Loucy (cell line): ENCODE measurements at regions not wholly inside any gene's neighbourhood (a gene's known extent, or its start where the extent isn't known, plus 50 kb on each side); places are given as distances from the start of the nearest gene placed in this dataset.

Experiments
- H2AFZ ChIP-seq: fragments of 200-600 bp; sonication (generic); 2 replicates; pipeline ENCODE4 v1.6.0; 2016; ENCODE audit warnings: antibody characterized with exemption, mild to moderate bottlenecking, low read length, moderate library complexity
- H3F3A ChIP-seq: fragments of 200-600 bp; 2 replicates; pipeline ENCODE4 v1.6.0; 2016; ENCODE audit warnings: antibody characterized with exemption, low read depth, mild to moderate bottlenecking
- H3K27me3 ChIP-seq: fragments of 200-600 bp; sonication (generic); 2 replicates; pipeline ENCODE4 v1.6.1; 2014; ENCODE audit warnings: low read length, mild to moderate bottlenecking; ENCODE audit not compliant: insufficient read depth, poor library complexity, severe bottlenecking
- H3K36me3 ChIP-seq: fragments of 200-600 bp; sonication (generic); 2 replicates; pipeline ENCODE4 v1.6.1; 2016; ENCODE audit warnings: low read length; ENCODE audit not compliant: insufficient read depth
- H3K4me1 ChIP-seq: fragments of 200-600 bp; sonication (generic); 2 replicates; pipeline ENCODE4 v1.5.1; 2014; ENCODE audit warnings: low read length, mild to moderate bottlenecking; ENCODE audit not compliant: insufficient read depth, poor library complexity, severe bottlenecking
- H3K4me2 ChIP-seq: fragments of 200-600 bp; sonication (generic); 2 replicates; pipeline ENCODE4 v1.6.0; 2014; ENCODE audit warnings: antibody characterized with exemption, low read length, low read depth, mild to moderate bottlenecking; ENCODE audit not compliant: poor library complexity, severe bottlenecking
- H3K4me3 ChIP-seq: fragments of 200-600 bp; sonication (generic); 2 replicates; pipeline ENCODE4 v1.5.1; 2014; ENCODE audit warnings: low read length, mild to moderate bottlenecking, mixed read lengths; ENCODE audit not compliant: poor library complexity, severe bottlenecking
- H3K79me2 ChIP-seq: fragments of 200-600 bp; sonication (generic); 2 replicates; pipeline ENCODE4 v1.6.1; 2014; ENCODE audit warnings: low read length; ENCODE audit not compliant: insufficient read depth
- H3K9ac ChIP-seq: fragments of 200-600 bp; sonication (generic); 2 replicates; pipeline ENCODE4 v1.6.0; 2014; ENCODE audit warnings: mild to moderate bottlenecking, low read depth, low read length, moderate library complexity; ENCODE audit not compliant: poor library complexity, severe bottlenecking
- H3K9me2 ChIP-seq: fragments of 200-600 bp; sonication (generic); replicated peaks from 2 replicates; pipeline ENCODE4 v1.6.1; 2016; ENCODE audit warnings: low read depth, low read length, mixed read lengths
- H3K9me3 ChIP-seq: fragments of 200-600 bp; sonication (generic); 2 replicates; pipeline ENCODE4 v1.6.1; 2014; ENCODE audit warnings: mild to moderate bottlenecking, antibody characterized with exemption, low read length, low read depth; ENCODE audit not compliant: insufficient read depth
- H4K20me1 ChIP-seq: fragments of 200-600 bp; sonication (generic); 2 replicates; pipeline ENCODE4 v1.6.0; 2014; ENCODE audit warnings: antibody characterized with exemption, low read length, mild to moderate bottlenecking; ENCODE audit not compliant: insufficient read depth, poor library complexity, severe bottlenecking
- CTCF ChIP-seq: fragments of 200-600 bp; sonication (generic); conservative IDR thresholded peaks from 2 replicates; pipeline ENCODE4 v1.5.1; 2014; ENCODE audit warnings: mild to moderate bottlenecking, antibody characterized with exemption, low read length
- EZH2phosphoT487 ChIP-seq: fragments of 200-600 bp; IDR thresholded peaks from 2 replicates; pipeline ENCODE4 v1.6.1; 2018; ENCODE audit warnings: antibody characterized with exemption, mild to moderate bottlenecking, moderate library complexity, borderline replicate concordance

- Histone ChIP-seq H3K9me3 (no peaks in the 10 kb centered on the region), H3K4me1 (peaks cover 16% of the 10 kb centered on the region), H4K20me1 (no peaks in the 10 kb centered on the region), H3K79me2 (no peaks in the 10 kb centered on the region), H3K9ac (no peak overlapping the region), H2AFZ (no peak overlapping the region), H3K27me3 (no peaks in the 10 kb centered on the region), H3K9me2 (no peaks in the 10 kb centered on the region), H3K36me3 (no peaks in the 10 kb centered on the region), H3K4me2 (no peak overlapping the region), H3K4me3 (no peak overlapping the region), H3F3A (no peaks in the 10 kb centered on the region)
- TF ChIP-seq EZH2phosphoT487 (no peak), CTCF (no peak)
These were observed 345.4 kb downstream of the DUSP10 start for GRCh38 chr1:221396526-221396925.

GRCh38 chr1:221397141-221397540 lies 344.7 kb downstream of the DUSP10 start:
- TF ChIP-seq EZH2phosphoT487: no peak
- TF ChIP-seq CTCF: no peak
- Histone ChIP-seq H3K79me2 (no peaks in the 10 kb centered on the region), H3K4me2 (peak overlapping the region; percentile 15), H3K27me3 (no peaks in the 10 kb centered on the region), H4K20me1 (no peaks in the 10 kb centered on the region), H3K9ac (peak overlapping the region; percentile 5), H3K36me3 (no peaks in the 10 kb centered on the region), H3K9me2 (no peaks in the 10 kb centered on the region), H3K9me3 (no peaks in the 10 kb centered on the region), H2AFZ (peak overlapping the region; percentile 54; the same call in 1 of the 2 replicates), H3K4me1 (peaks cover 16% of the 10 kb centered on the region), H3K4me3 (no peak overlapping the region), H3F3A (no peaks in the 10 kb centered on the region)

- no peaks in the 10 kb centered on the region for H3K9me3 ChIP-seq
- no peaks in the 10 kb centered on the region for H3K79me2 ChIP-seq
- no peaks in the 10 kb centered on the region for H3F3A ChIP-seq
- peak overlapping the region; percentile 15 for H3K4me2 ChIP-seq
- H3K36me3 ChIP-seq: no peaks in the 10 kb centered on the region
- H3K4me1 ChIP-seq: peaks cover 16% of the 10 kb centered on the region
- TF ChIP-seq EZH2phosphoT487: no peak
- no peak for TF ChIP-seq CTCF
- H3K9ac ChIP-seq: peak overlapping the region; percentile 5
- no peaks in the 10 kb centered on the region for H3K27me3 ChIP-seq
- H2AFZ ChIP-seq: peak overlapping the region; percentile 54; the same call in 1 of the 2 replicates
- H4K20me1 ChIP-seq: no peaks in the 10 kb centered on the region
- no peaks in the 10 kb centered on the region for H3K9me2 ChIP-seq
- H3K4me3 ChIP-seq: no peak overlapping the region
These were observed 344.3 kb downstream of the DUSP10 start for GRCh38 chr1:221397606-221398005.
